Endodermal cell (in vitro differentiated cells): ENCODE measurements at regions not wholly inside any gene's neighbourhood (a gene's known extent, or its start where the extent isn't known, plus 50 kb on each side); places are given as distances from the start of the nearest gene placed in this dataset.

ENCODE experiments used
- DNase-seq: peaks from one replicate; pipeline ENCODE4 v3.0.0-alpha.2; 2017
- H3K27ac ChIP-seq: 2 replicates; pipeline ENCODE4 v1.5.1; 2013; ENCODE audit warnings: mild to moderate bottlenecking, low read depth, low read length, moderate library complexity
- H3K27me3 ChIP-seq: 2 replicates; pipeline ENCODE4 v1.6.1; 2013; ENCODE audit warnings: mild to moderate bottlenecking, low read length, moderate library complexity; ENCODE audit not compliant: insufficient read depth, control insufficient read depth, poor library complexity, severe bottlenecking
- H3K36me3 ChIP-seq: 2 replicates; pipeline ENCODE4 v1.7.0; 2013; ENCODE audit warnings: mild to moderate bottlenecking, low read length, moderate library complexity; ENCODE audit not compliant: control insufficient read depth, insufficient read depth
- H3K4me1 ChIP-seq: one replicate; pipeline ENCODE4 v1.7.0; 2013; ENCODE audit warnings: low read length; ENCODE audit not compliant: control insufficient read depth, insufficient read depth
- H3K4me3 ChIP-seq: 2 replicates; pipeline ENCODE4 v1.5.1; 2013; ENCODE audit warnings: mild to moderate bottlenecking, low read length, moderate library complexity
- H3K9ac ChIP-seq: 2 replicates; pipeline ENCODE4 v1.6.1; 2013; ENCODE audit warnings: mild to moderate bottlenecking, low read length, moderate library complexity; ENCODE audit not compliant: poor library complexity, severe bottlenecking; ENCODE audit errors: extremely low read depth
- H3K9me3 ChIP-seq: 2 replicates; pipeline ENCODE4 v1.6.1; 2013; ENCODE audit warnings: mild to moderate bottlenecking, low read length, moderate library complexity; ENCODE audit not compliant: control insufficient read depth
- H3K27ac Mint-ChIP-seq: 2 replicates; pipeline ENCODE4 v1.8.0; 2020; ENCODE audit warnings: mixed read lengths
- H3K27me3 Mint-ChIP-seq: 2 replicates; pipeline ENCODE4 v1.8.0; 2021; ENCODE audit warnings: mild to moderate bottlenecking, mixed read lengths; ENCODE audit not compliant: insufficient read depth
- H3K36me3 Mint-ChIP-seq: 2 replicates; pipeline ENCODE4 v1.8.0; 2020; ENCODE audit warnings: low read depth, mixed read lengths
- H3K4me1 Mint-ChIP-seq: 2 replicates; pipeline ENCODE4 v1.8.0; 2020; ENCODE audit warnings: mixed read lengths
- H3K4me3 Mint-ChIP-seq: 2 replicates; pipeline ENCODE4 v1.8.0; 2020; ENCODE audit warnings: mild to moderate bottlenecking, moderate library complexity, mixed read lengths
- H3K9me3 Mint-ChIP-seq: 2 replicates; pipeline ENCODE4 v1.8.0; 2020; ENCODE audit warnings: mild to moderate bottlenecking, mixed read lengths
- CTCF ChIP-seq: fragments of 200-600 bp; sonication (generic); conservative IDR thresholded peaks from 2 replicates; pipeline ENCODE4 v1.5.0; 2021; ENCODE audit warnings: antibody characterized with exemption, mild to moderate bottlenecking
- WGBS, 2 experiments: methylation state at CpG; one replicate each; pipeline versions ENCODE4 v1.1.5 to v1.1.7; 2013; ENCODE audit warnings: missing lambda C conversion rate in 2 of 2, mixed read lengths in 1 of 2; ENCODE audit not compliant: insufficient coverage in 1 of 2, insufficient read length in 1 of 2; 5-methylcytosine and 5-hydroxymethylcytosine counted together

GRCh38 chr6:163694072-163694471 lies 279.6 kb downstream of the QKI start:
- H3K36me3 Mint-ChIP-seq = no peaks in the 10 kb centered on the region

GRCh38 chr6:163691049-163691448 lies 276.5 kb downstream of the QKI start:
- Histone ChIP-seq H3K4me3 (no peak overlapping the region), H3K9me3 (no peaks in the 10 kb centered on the region), H3K9ac (no peak overlapping the region), H3K4me1 (peaks cover 4% of the 10 kb centered on the region), H3K27ac (no peak overlapping the region), H3K27me3 (peaks cover 26% of the 10 kb centered on the region), H3K36me3 (no peaks in the 10 kb centered on the region)
- no peaks in the 10 kb centered on the region for H3K36me3 Mint-ChIP-seq
- no peaks in the 10 kb centered on the region for H3K9me3 Mint-ChIP-seq
- WGBS, 2 experiments = 93 to 96% methylated on average over 8 of the region's 8 CpGs
- H3K27me3 Mint-ChIP-seq = peaks cover 72% of the 10 kb centered on the region
- no peak for TF ChIP-seq CTCF
- H3K27ac Mint-ChIP-seq = no peak overlapping the region
- DNase-seq = no peak
- H3K4me1 Mint-ChIP-seq = peaks cover 21% of the 10 kb centered on the region
- no peak overlapping the region for H3K4me3 Mint-ChIP-seq

More at GRCh38 chr6:163694072-163694471, 279.6 kb downstream of the QKI start:
- 97% methylated on average over 3 of the region's 3 CpGs; no CpG with 5 or more reads in 1 of the 2 experiments for WGBS, 2 experiments
- no peak overlapping the region for H3K4me3 ChIP-seq
- no peaks in the 10 kb centered on the region for H3K36me3 ChIP-seq
- H3K4me3 Mint-ChIP-seq = no peak overlapping the region
- no peaks in the 10 kb centered on the region for H3K9me3 ChIP-seq
- H3K4me1 ChIP-seq = peaks cover 4% of the 10 kb centered on the region
- TF ChIP-seq CTCF = no peak
- no peak overlapping the region for H3K9ac ChIP-seq
- H3K9me3 Mint-ChIP-seq = no peaks in the 10 kb centered on the region
- peaks cover 78% of the 10 kb centered on the region for H3K27me3 Mint-ChIP-seq
- H3K4me1 Mint-ChIP-seq = peaks cover 23% of the 10 kb centered on the region
- no peak overlapping the region for H3K27ac ChIP-seq
- H3K27ac Mint-ChIP-seq = no peak overlapping the region
- DNase-seq = no peak
- peaks cover 44% of the 10 kb centered on the region for H3K27me3 ChIP-seq

GRCh38 chr6:163688739-163689362 lies 274.3 kb downstream of the QKI start:
- Histone ChIP-seq H3K4me1 (no peaks in the 10 kb centered on the region), H3K4me3 (no peak overlapping the region), H3K27me3 (peaks cover 16% of the 10 kb centered on the region), H3K9me3 (no peaks in the 10 kb centered on the region), H3K9ac (no peak overlapping the region), H3K27ac (no peak overlapping the region), H3K36me3 (no peaks in the 10 kb centered on the region)
- H3K4me3 Mint-ChIP-seq = no peak overlapping the region
- 90 to 100% methylated on average over 4 to 6 of the region's 6 CpGs for WGBS, 2 experiments
- no peak for TF ChIP-seq CTCF
- H3K27ac Mint-ChIP-seq = no peak overlapping the region
- DNase-seq = no peak
- peaks cover 67% of the 10 kb centered on the region for H3K27me3 Mint-ChIP-seq
- peaks cover under 1% of the 10 kb centered on the region for H3K4me1 Mint-ChIP-seq
- H3K36me3 Mint-ChIP-seq = no peaks in the 10 kb centered on the region
- H3K9me3 Mint-ChIP-seq = no peaks in the 10 kb centered on the region
